K562 (cell line): ENCODE measurements at regions not wholly inside any gene's neighbourhood (a gene's known extent, or its start where the extent isn't known, plus 50 kb on each side); places are given as distances from the start of the nearest gene placed in this dataset.

Experiments
- TAF1 ChIP-seq: IDR thresholded peaks from 2 replicates; pipeline ENCODE4 v1.6.1; 2011; ENCODE audit warnings: mild to moderate bottlenecking, low read length, moderate library complexity; ENCODE audit not compliant: insufficient read depth, control insufficient read depth, severe bottlenecking; ENCODE audit errors: extremely low read depth
- TF ChIP-seq, protein P1 (sequence below): sonication (generic); formaldehyde crosslinking; IDR thresholded peaks from 2 replicates; pipeline ENCODE4 v1.5.0; 2020; ENCODE audit warnings: missing genetic modification reagents

DNA sequence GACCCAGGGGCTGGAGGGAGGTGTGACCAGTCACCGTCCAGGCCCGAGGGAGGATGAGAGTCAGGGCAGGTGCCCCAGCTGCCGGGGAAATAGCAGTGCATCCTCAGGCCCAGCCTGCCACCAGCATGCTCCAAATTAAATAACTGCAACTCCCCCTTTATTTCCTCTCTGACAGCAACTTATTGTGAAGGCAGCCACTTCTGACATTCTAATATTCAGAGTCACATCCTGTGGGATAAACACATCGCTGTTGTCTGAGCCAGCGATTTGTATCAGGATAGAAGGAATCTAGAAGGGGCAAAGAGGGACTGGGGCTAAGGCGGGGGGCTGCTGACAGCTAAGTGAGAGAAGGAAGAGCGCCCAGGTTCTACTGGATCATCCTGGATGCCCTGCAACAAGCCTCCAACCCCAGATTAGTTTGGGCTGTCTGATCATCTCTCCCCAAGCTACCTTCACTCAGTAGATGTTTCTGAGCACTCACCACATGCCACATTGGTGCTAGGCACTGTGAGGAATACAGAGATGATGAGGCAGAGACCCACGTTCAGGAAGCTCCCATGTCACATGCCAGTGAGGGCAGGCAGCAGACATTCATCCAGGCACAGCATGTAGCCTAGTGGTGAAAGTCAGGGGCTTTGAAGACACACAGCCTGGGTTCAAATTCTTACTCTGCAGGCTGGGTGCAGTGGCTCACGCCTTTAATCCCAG, 214.1 kb downstream of the BUD13 start:
- no peak for TF ChIP-seq TAF1
- TF ChIP-seq, protein P1, sequence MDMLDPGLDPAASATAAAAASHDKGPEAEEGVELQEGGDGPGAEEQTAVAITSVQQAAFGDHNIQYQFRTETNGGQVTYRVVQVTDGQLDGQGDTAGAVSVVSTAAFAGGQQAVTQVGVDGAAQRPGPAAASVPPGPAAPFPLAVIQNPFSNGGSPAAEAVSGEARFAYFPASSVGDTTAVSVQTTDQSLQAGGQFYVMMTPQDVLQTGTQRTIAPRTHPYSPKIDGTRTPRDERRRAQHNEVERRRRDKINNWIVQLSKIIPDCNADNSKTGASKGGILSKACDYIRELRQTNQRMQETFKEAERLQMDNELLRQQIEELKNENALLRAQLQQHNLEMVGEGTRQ (CRISPR knock-in tag), result no peak
